SK-N-SH (cell line): ENCODE measurements at regions not wholly inside any gene's neighbourhood (a gene's known extent, or its start where the extent isn't known, plus 50 kb on each side); places are given as distances from the start of the nearest gene placed in this dataset.

Experiments
- CTCF ChIA-PET: fragments of 300-600, 350-600 bp; formaldehyde crosslinking; extraction: SDS; loops from one replicate; lab custom pipeline; 2021; lab: Yijun Ruan, JAX
- POLR2A ChIA-PET: fragments of 350-600 bp; sonication (Branson Sonifier 250); formaldehyde crosslinking; extraction: SDS; loops from one replicate; lab custom pipeline; 2020; ENCODE audit warnings: antibody characterized with exemption, inconsistent platforms; lab: Yijun Ruan, JAX
- DNase-seq: peaks from one replicate; pipeline ENCODE4 v3.0.0; 2012
- H2AFZ ChIP-seq: fragments of 200-600 bp; sonication (generic); 2 replicates; pipeline ENCODE4 v1.8.1; 2016; ENCODE audit warnings: antibody characterized with exemption, mild to moderate bottlenecking, low read depth
- H3F3A ChIP-seq: fragments of 200-600 bp; sonication (generic); replicated peaks from 2 replicates; pipeline ENCODE3; 2016; ENCODE audit warnings: antibody characterized with exemption, mild to moderate bottlenecking; ENCODE audit not compliant: insufficient read depth
- H3K27ac ChIP-seq, 2 experiments: fragments of 200-500 bp in 1 of 2; fragments of 200-600 bp in 1 of 2; sonication (Bioruptor generic) in 1 of 2; sonication (generic), shearing (Covaris generic) in 1 of 2; 2 replicates each; pipeline versions ENCODE4 v1.5.1 to v1.6.1; 2014 to 2016; ENCODE audit warnings: low read depth in 2 of 2, inconsistent platforms in 1 of 2, low read length in 1 of 2, mild to moderate bottlenecking in 1 of 2, mixed read lengths in 1 of 2
- H3K27me3 ChIP-seq: fragments of 200-600 bp; sonication (generic), shearing (Covaris generic); 2 replicates; pipeline ENCODE4 v1.6.1; 2016; ENCODE audit warnings: mixed run types; ENCODE audit not compliant: insufficient read depth
- H3K36me3 ChIP-seq, 2 experiments: fragments of 200-500 bp in 1 of 2; fragments of 200-600 bp in 1 of 2; sonication (Bioruptor generic) in 1 of 2; sonication (generic) in 1 of 2; replicated peaks in 1 of 2; 2 replicates each; pipeline versions ENCODE3 to v1.5.1; 2014 to 2016; ENCODE audit warnings: low read length in 1 of 2, mild to moderate bottlenecking in 1 of 2; ENCODE audit not compliant: insufficient read depth in 2 of 2, control insufficient read depth in 1 of 2
- H3K4me1 ChIP-seq, 2 experiments: fragments of 200-500 bp in 1 of 2; fragments of 200-600 bp in 1 of 2; sonication (Bioruptor generic) in 1 of 2; sonication (generic), shearing (Covaris generic) in 1 of 2; 2 replicates each; pipeline versions ENCODE4 v1.5.1 to v1.6.1; 2014 to 2016; ENCODE audit warnings: low read depth in 1 of 2, low read length in 1 of 2, mixed run types in 1 of 2; ENCODE audit not compliant: insufficient read depth in 2 of 2, control insufficient read depth in 1 of 2
- H3K4me2 ChIP-seq: fragments of 200-600 bp; sonication (generic), shearing (Covaris generic); 2 replicates; pipeline ENCODE4 v1.6.1; 2017; ENCODE audit warnings: mixed run types
- H3K4me3 ChIP-seq, 2 experiments: fragments of 200-500 bp in 1 of 2; fragments of 200-600 bp in 1 of 2; sonication (Bioruptor generic) in 1 of 2; sonication (generic), shearing (Covaris generic) in 1 of 2; 2 replicates each; pipeline versions ENCODE4 v1.5.1 to v1.8.1; 2014 to 2016; ENCODE audit warnings: low read depth in 2 of 2, inconsistent platforms in 1 of 2, low read length in 1 of 2, mild to moderate bottlenecking in 1 of 2, mixed read lengths in 1 of 2, moderate library complexity in 1 of 2
- H3K79me2 ChIP-seq: fragments of 200-600 bp; sonication (generic); 2 replicates; pipeline ENCODE4 v1.8.1; 2017; ENCODE audit warnings: mild to moderate bottlenecking; ENCODE audit not compliant: insufficient read depth
- H3K9ac ChIP-seq: fragments of 200-600 bp; sonication (generic); 2 replicates; pipeline ENCODE4 v1.6.1; 2017; ENCODE audit warnings: mixed run types
- H3K9me2 ChIP-seq: fragments of 200-600 bp; sonication (generic); 2 replicates; pipeline ENCODE4 v1.6.1; 2017; ENCODE audit warnings: mixed run types
- H3K9me3 ChIP-seq: fragments of 200-600 bp; sonication (generic); 2 replicates; pipeline ENCODE4 v1.6.1; 2017; ENCODE audit warnings: mixed run types, mild to moderate bottlenecking, moderate library complexity
- H4K20me1 ChIP-seq: fragments of 200-600 bp; sonication (generic); 2 replicates; pipeline ENCODE4 v1.6.1; 2017; ENCODE audit warnings: mild to moderate bottlenecking, mixed run types; ENCODE audit not compliant: insufficient read depth
- EP300 ChIP-seq, 2 experiments: IDR thresholded peaks; 2 replicates each; pipeline versions ENCODE4 v1.4.0 to v1.6.1; 2012; ENCODE audit warnings: borderline replicate concordance in 1 of 2, low read depth in 1 of 2, low read length in 1 of 2
- EZH2phosphoT487 ChIP-seq: fragments of 200-600 bp; sonication (generic); IDR thresholded peaks from 2 replicates; pipeline ENCODE4 v1.6.1; 2017; ENCODE audit warnings: low read depth, mixed run types, mild to moderate bottlenecking, antibody characterized with exemption, moderate library complexity, borderline replicate concordance
- FOXJ3 ChIP-seq: sonication (generic); formaldehyde crosslinking; IDR thresholded peaks from 2 replicates; pipeline ENCODE4 v1.5.1; 2020; ENCODE audit warnings: mild to moderate bottlenecking, missing genetic modification reagents
- FOXM1 ChIP-seq: IDR thresholded peaks from 2 replicates; pipeline ENCODE4 v1.4.0; 2012; ENCODE audit warnings: low read depth, mild to moderate bottlenecking
- JUND ChIP-seq: IDR thresholded peaks from 2 replicates; pipeline ENCODE4 v1.4.0; 2012
- MXI1 ChIP-seq: IDR thresholded peaks from 2 replicates; pipeline ENCODE4 v1.6.1; 2012; ENCODE audit warnings: mild to moderate bottlenecking, low read depth, low read length, improper control_type of control experiment
- POLR2AphosphoS5 ChIP-seq: IDR thresholded peaks from 2 replicates; pipeline ENCODE4 v1.6.1; 2012; ENCODE audit warnings: low read depth, low read length
- RCOR1 ChIP-seq: fragments of 150-350 bp; IDR thresholded peaks from 2 replicates; pipeline ENCODE4 v1.6.1; 2017; ENCODE audit warnings: antibody characterized with exemption, low read length
- SIN3A ChIP-seq: IDR thresholded peaks from 2 replicates; pipeline ENCODE4 v1.6.1; 2012; ENCODE audit warnings: low read depth, mild to moderate bottlenecking, low read length, moderate library complexity, borderline replicate concordance
- SMC3 ChIP-seq: IDR thresholded peaks from 2 replicates; pipeline ENCODE4 v1.6.1; 2012; ENCODE audit warnings: low read depth, low read length, improper control_type of control experiment
- TCF12 ChIP-seq: IDR thresholded peaks from 2 replicates; pipeline ENCODE4 v1.4.0; 2012
- YY1 ChIP-seq: IDR thresholded peaks from 2 replicates; pipeline ENCODE4 v1.4.0; 2012; ENCODE audit warnings: low read depth, mild to moderate bottlenecking
- WGBS: methylation state at CpG from one replicate; pipeline ENCODE4 v1.1.6; 2017; ENCODE audit warnings: low lambda C conversion rate; 5-methylcytosine and 5-hydroxymethylcytosine counted together
- TF ChIP-seq, protein P1 (sequence below): fragments of 200-600 bp; sonication (generic); IDR thresholded peaks from 2 replicates; pipeline ENCODE4 v1.6.1; 2017; ENCODE audit warnings: antibody characterized with exemption, mild to moderate bottlenecking, moderate library complexity
- TF ChIP-seq, protein P2 (sequence below): fragments of 150-350 bp; IDR thresholded peaks from 2 replicates; pipeline ENCODE4 v1.6.1; 2017; ENCODE audit warnings: antibody characterized with exemption, low read length, low read depth, borderline replicate concordance
- TF ChIP-seq, protein P3 (sequence below): IDR thresholded peaks from 2 replicates; pipeline ENCODE4; 2012
- TF ChIP-seq, protein P4 (sequence below): IDR thresholded peaks from 2 replicates; pipeline ENCODE4 v1.4.0; 2012; ENCODE audit warnings: low read depth, borderline replicate concordance

DNA sequence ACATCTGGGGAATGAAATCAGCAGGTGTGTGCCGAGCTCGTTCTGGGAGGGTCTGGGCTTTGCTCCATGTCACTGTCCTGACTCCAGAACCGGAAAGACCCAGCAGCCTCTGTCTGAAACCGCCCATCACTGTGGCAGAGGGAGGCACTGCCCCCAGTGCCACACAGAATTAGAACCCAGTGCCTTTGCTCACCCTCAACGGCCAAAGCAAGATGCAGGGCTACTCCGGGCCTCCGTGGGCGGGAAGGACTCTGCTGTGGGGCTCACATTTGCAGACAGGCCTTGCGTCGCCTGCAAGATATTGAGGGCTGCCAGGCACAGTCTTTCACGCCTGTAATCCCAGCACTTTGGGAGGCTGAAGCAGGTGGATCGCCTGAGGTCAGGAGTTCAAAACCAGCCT, 219.2 kb upstream of the PPP2R2D start (continued):
- TF ChIP-seq, protein P1, sequence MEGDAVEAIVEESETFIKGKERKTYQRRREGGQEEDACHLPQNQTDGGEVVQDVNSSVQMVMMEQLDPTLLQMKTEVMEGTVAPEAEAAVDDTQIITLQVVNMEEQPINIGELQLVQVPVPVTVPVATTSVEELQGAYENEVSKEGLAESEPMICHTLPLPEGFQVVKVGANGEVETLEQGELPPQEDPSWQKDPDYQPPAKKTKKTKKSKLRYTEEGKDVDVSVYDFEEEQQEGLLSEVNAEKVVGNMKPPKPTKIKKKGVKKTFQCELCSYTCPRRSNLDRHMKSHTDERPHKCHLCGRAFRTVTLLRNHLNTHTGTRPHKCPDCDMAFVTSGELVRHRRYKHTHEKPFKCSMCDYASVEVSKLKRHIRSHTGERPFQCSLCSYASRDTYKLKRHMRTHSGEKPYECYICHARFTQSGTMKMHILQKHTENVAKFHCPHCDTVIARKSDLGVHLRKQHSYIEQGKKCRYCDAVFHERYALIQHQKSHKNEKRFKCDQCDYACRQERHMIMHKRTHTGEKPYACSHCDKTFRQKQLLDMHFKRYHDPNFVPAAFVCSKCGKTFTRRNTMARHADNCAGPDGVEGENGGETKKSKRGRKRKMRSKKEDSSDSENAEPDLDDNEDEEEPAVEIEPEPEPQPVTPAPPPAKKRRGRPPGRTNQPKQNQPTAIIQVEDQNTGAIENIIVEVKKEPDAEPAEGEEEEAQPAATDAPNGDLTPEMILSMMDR = no peak
- TF ChIP-seq FOXJ3 (CRISPR knock-in tag) = no peak
- no peak for TF ChIP-seq RCOR1
- TF ChIP-seq SIN3A = no peak
- no peak for TF ChIP-seq TCF12
- no peak for TF ChIP-seq SMC3
- TF ChIP-seq, all 33 proteins: peak for 0

DNA sequence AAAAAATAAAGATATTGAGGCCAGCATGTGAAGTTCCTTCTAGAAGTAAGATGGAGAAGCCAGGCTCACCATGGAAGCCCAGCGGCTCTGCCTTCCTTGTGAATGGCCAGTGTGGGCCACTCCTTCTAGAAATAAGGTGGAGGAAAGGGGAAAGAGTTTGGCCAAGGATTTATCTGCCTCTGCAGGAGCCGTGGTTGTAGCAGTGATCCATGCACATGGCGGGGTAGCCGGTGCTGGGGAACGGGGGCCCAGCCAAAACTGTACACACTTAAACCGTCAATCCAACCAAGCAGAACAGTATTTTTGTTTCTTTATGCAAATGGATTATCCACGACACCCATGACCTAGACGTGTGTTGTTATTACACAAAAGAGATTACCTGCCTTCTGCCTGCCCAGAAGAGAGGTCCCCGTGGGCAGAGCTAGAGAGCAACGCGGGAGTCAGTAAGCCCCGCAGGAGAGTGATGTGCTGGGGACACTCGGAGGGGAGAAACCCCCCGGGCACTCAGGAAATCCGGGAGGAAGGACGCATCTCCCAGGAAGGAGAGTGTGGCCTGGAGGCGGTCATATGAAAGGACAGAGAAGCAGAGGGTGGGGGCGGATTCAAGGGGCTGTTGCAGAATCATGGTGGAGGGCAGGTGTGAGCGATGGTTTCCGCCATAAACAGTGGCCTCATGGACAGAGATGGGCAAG, 218.4 kb upstream of the PPP2R2D start:
- Histone ChIP-seq H3K36me3 (no peaks in the 10 kb centered on the region), H3K9me3 (no peaks in the 10 kb centered on the region), H3K9me2 (no peaks in the 10 kb centered on the region), H3K27me3 (no peaks in the 10 kb centered on the region)
- WGBS = 50% methylated on average over 20 of the region's 20 CpGs
- TF ChIP-seq, protein P2, sequence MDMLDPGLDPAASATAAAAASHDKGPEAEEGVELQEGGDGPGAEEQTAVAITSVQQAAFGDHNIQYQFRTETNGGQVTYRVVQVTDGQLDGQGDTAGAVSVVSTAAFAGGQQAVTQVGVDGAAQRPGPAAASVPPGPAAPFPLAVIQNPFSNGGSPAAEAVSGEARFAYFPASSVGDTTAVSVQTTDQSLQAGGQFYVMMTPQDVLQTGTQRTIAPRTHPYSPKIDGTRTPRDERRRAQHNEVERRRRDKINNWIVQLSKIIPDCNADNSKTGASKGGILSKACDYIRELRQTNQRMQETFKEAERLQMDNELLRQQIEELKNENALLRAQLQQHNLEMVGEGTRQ = no peak
- no peak for TF ChIP-seq JUND
- no peak for TF ChIP-seq MXI1
- TF ChIP-seq, protein P1 = no peak
- TF ChIP-seq YY1 = no peak
- TF ChIP-seq, protein P3, sequence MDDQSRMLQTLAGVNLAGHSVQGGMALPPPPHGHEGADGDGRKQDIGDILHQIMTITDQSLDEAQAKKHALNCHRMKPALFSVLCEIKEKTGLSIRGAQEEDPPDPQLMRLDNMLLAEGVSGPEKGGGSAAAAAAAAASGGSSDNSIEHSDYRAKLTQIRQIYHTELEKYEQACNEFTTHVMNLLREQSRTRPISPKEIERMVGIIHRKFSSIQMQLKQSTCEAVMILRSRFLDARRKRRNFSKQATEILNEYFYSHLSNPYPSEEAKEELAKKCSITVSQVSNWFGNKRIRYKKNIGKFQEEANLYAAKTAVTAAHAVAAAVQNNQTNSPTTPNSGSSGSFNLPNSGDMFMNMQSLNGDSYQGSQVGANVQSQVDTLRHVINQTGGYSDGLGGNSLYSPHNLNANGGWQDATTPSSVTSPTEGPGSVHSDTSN = no peak
- TF ChIP-seq FOXJ3 (CRISPR knock-in tag) = no peak
- TF ChIP-seq POLR2AphosphoS5 = no peak
- TF ChIP-seq SMC3 = no peak
- TF ChIP-seq EZH2phosphoT487 = no peak
- no peak for TF ChIP-seq FOXM1
- TF ChIP-seq TCF12 = no peak
- TF ChIP-seq EP300 (IDR thresholded peaks at IDR 0.05; ENCODE audit: borderline replicate concordance in 1 of 2, low read depth in 1 of 2, low read length in 1 of 2) = no peak
- TF ChIP-seq, protein P4, sequence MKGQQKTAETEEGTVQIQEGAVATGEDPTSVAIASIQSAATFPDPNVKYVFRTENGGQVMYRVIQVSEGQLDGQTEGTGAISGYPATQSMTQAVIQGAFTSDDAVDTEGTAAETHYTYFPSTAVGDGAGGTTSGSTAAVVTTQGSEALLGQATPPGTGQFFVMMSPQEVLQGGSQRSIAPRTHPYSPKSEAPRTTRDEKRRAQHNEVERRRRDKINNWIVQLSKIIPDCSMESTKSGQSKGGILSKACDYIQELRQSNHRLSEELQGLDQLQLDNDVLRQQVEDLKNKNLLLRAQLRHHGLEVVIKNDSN = no peak
- TF ChIP-seq, all 33 proteins: peak for 0
- Histone ChIP-seq H4K20me1 (no peaks in the 10 kb centered on the region), H3K4me1 (no peaks in the 10 kb centered on the region), H3K4me2 (no peak overlapping the region), H3K27ac (no peak overlapping the region), H3K4me3 (no peak overlapping the region), H3F3A (no peaks in the 10 kb centered on the region), H3K9ac (no peak overlapping the region), H2AFZ (no peak overlapping the region), H3K79me2 (no peaks in the 10 kb centered on the region)
- ChIA-PET POLR2A (no interaction called here), CTCF (no interaction called here)
- DNase-seq = no peak
